ENCODE measurements at regions not wholly inside any gene's neighbourhood (a gene's known extent, or its start where the extent isn't known, plus 50 kb on each side); places are given as distances from the start of the nearest gene placed in this dataset.
"Not testable (repeated sequence)": the region's sequence is repeated elsewhere in the genome, so short reads cannot be mapped to it uniquely, and the experiment has no call there.

DNA sequence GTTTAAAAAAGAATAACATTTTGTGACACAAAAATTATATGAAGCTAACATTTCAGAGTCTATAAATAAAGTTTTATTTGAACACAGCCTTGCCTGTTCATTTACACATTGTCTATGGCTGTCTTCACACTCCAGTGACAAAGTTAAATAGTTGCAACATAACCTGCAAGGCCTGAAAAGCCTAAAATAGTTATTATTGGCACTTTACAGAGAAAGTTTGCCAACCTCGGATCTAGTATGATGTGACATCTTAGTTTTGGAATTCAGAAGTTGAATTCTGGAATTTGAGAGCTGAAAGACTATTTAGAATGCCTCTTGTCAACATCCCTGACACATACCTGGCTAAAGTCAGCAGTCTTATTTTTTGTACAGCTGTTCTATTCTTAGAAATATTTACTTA is 68.3 kb downstream of the DYRK2 start:
- DNase-seq (ENCODE audit: low read depth), result no peak

- DNase-seq (ENCODE audit: low read depth), result not testable (repeated sequence)
Measured at GRCh38 chr12:67719303-67719702, 70.8 kb downstream of the DYRK2 start.

GRCh38 chr12:67720351-67720856 is 71.9 kb downstream of the DYRK2 start:
- DNase-seq (ENCODE audit: low read depth), result no peak

DNA sequence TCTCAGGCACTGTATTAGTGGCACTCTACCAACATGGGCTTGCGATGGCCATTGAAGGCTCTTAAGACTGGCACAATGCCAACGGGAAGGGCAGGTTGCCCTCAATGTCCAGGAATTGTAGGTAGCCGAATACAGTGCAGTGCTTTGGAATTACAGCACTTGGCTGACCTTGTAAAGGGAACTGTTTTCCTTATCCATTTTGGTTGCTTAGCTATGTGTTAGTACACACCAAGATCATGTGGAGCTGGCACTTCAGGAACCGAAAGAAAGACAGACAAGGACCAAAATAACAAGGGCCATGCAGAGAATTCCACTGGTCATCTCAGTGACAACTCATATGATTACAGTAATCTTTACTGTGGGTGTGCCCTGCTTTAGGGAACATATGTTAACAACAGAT is 72.7 kb downstream of the DYRK2 start:
- DNase-seq (ENCODE audit: low read depth), result no peak

- no peak for DNase-seq (ENCODE audit: low read depth)
Measured at GRCh38 chr12:67722296-67722695, 73.8 kb downstream of the DYRK2 start.

- DNase-seq (ENCODE audit: low read depth), result no peak
Measured at GRCh38 chr12:67726868-67727267, 78.3 kb downstream of the DYRK2 start.

GRCh38 chr12:67727702-67728666 is 79.4 kb downstream of the DYRK2 start:
- DNase-seq (ENCODE audit: low read depth), result no peak

DNA sequence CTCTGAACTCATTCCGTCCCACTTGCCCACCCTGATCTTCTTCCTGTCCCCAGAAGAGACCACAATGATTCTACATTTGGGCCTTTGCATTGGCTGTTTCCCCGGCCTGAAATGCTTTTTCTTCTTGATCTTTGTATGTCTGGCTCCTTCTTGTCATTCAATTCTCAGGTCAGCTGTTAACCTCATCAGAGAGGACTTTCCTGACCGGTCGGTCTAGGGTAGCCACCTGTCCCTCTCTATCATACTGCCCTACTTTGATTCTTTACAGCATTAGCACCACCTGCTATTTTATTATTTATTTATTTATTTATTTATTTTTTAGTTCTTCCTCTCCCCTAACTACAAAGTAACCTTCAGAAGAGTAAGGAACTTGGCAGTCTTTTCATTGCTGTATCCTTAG is 84.3 kb downstream of the DYRK2 start:
- no peak for DNase-seq (ENCODE audit: low read depth)

- no peak for DNase-seq (ENCODE audit: low read depth)
Measured at GRCh38 chr12:67735868-67736267, 87.3 kb downstream of the DYRK2 start.

GRCh38 chr12:67740711-67741110 is 92.2 kb downstream of the DYRK2 start:
- DNase-seq (ENCODE audit: low read depth), result no peak

DNA sequence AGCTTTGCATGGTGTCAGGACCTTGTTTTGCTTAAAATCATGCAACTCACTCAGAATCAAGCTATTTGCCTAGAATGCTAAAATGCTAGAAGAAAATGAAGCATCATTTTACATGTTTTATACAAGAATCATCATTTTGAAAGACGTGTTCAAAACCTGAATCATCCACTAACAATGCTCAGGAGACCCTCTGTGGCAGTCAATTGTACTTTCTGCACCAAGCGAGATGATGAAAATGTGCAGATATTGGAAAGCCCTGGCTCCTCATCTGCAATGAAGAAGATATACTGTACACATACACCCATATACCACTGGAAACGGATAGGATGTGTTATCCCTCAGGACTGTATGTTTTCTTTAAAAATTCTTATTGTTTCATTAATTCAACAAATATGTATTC is 92.7 kb downstream of the DYRK2 start:
- DNase-seq (ENCODE audit: low read depth), result no peak

- no peak for DNase-seq (ENCODE audit: low read depth)
Measured at GRCh38 chr12:67742461-67742860, 93.9 kb downstream of the DYRK2 start.

DNA sequence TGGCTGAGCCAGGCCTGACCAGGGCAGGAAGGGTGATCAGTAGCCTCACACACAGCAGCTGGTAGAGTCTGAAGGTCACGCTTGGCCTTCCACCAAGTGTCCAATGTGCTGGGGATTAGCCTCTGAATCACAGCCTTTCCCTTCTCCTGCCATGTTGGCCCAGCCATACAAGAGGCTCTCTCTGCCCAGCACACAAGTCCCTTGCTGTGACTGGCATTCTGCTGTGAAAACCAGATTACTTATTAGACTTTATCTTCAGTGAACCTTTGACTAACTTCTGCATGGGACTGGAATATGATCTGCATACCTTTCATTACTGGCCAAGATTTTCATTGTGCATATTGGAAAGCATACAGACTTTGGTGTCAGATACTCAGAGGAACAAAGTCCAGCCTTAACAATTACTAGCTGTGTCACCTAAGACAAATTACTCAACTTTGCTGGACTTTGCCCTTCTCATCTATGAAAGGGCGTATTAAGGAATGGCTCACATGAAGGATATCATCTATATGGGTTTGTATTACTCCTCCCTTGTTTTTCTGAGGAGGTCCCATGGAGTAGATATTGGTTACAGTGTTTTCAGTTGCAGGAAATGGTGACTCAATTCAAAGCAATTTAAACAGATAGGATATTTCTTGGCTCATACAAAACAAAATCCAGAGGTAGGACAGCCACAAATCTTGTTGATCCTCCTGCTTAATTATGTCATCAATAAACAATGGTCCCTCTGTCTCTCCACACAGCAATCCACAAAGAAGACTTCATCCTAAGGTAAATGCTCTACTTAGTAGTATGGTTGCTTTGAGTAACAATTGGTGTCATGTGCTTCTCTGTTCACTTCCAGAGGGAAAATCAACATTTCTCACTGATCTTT is 99.6 kb downstream of the DYRK2 start:
- no peak for DNase-seq (ENCODE audit: low read depth)

- no peak for DNase-seq (ENCODE audit: low read depth)
Measured at GRCh38 chr12:67748743-67749040, 100.1 kb downstream of the DYRK2 start.

- no peak for DNase-seq (ENCODE audit: low read depth)
Measured at GRCh38 chr12:67750513-67751183, 102.1 kb downstream of the DYRK2 start.

DNA sequence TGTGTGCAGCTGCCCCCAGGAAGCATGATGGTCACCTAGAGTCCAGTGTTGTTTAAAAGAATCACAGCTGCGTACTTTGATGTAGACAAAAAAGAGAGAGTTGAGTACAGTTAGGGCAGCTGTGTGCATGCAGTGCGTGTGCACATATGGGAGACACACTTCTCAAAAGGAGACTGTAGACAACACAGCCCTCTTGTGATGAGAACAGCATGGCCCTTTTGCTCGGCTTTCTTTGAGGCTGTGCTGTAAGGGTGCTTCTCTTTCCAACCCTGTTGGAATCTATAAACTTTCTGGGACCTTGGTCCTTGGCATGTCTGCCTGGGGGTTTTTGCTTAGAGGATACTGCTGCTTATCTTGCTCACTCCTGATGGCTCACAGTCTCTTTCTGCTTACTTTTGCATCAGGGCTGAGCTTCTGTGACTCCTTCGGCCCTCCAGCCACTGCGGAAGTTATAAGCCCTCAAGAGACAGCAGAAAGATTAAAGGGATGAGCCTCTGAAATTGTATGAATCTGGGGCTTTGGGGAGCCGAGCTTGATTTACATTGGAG is 102.9 kb downstream of the DYRK2 start:
- no peak for DNase-seq (ENCODE audit: low read depth)

DNA sequence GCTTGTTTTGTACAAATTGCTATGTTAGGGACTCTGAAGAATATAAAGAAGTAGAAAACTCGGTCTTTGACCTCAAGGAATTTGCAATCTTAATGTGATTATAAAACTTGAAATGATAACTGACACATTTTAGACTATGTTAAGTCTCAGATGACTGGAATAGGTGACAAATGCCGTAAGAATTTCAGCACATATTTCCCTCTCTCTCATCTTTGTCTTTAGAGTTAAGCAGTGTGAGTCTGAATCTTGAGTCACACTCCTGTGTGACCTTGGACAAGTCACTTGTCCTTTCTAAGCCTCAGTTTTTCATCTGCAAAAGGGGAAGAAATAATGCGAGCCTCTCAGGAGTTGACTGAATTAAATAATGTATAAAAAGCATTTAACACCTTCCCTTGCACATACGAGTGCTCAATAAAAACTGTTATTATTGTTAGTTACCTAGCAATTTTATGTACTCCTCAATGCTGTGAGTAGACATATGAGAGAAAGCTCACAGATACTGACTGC is 103.7 kb downstream of the DYRK2 start:
- no peak for DNase-seq (ENCODE audit: low read depth)

DNA sequence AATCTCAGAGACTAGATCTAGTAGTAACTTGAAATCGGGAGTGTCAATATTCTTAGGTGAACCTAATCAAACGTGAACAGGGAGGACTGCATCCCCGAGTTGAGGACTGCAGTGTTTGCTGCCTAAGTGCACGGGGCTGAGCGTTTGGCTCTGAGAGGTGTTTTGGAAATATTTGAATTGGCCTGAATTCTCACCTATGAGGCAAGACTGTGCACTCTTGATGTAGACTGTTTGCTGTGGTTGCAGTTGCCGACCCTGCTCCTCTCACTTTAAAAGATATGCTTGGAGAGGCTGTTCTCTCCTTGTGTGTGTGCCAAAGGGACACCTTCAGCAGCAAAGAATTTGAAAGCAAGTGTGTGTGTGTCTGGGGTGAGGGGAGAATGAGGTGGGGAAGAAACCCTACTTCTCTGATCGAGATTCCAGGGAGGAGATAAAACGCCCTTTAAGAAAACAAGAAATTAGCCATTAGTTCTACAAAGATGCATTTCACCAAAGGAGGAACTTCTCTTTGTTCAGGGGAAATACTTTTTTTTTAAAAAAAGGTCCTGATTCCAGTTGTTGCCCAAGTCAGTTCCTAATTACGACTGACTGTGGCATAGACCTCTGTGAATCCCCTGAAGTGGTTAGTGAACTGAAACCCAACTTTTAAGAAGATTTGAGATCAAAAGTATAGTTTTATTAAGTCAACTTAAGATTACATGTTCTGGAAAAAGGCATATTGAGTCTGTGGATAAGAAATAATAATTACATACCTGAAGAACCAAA is 106.6 kb downstream of the DYRK2 start:
- no peak for DNase-seq (ENCODE audit: low read depth)

GRCh38 chr12:67757651-67758050 is 109.1 kb downstream of the DYRK2 start:
- no peak for DNase-seq (ENCODE audit: low read depth)

DNA sequence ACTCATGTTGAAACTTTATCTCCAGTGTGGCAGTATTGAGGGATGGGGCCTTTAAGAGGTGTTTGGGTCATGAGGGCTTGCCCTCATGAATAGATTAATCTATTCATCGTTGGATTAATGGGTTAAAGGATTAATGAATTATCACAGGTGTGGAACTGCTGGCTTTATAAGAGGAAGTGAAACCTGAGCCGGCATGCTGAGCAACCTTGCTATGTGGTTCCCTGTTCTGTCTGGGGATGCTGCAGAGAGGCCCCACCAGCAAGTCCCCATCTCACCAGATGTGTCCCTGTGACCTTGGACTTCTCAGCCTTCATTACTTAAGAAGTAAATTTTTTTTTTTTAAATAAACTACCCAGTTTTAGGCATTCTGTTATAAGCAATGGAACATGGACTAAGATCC is 109.6 kb downstream of the DYRK2 start:
- no peak for DNase-seq (ENCODE audit: low read depth)

- no peak for DNase-seq (ENCODE audit: low read depth)
Measured at GRCh38 chr12:67758521-67758920, 110.0 kb downstream of the DYRK2 start.
